Panc1 (cell line): ENCODE measurements at regions not wholly inside any gene's neighbourhood (a gene's known extent, or its start where the extent isn't known, plus 50 kb on each side); places are given as distances from the start of the nearest gene placed in this dataset.

Experiments used
- ATAC-seq: fragments of 200-7000 bp; cut with Tn5 transposase; 2 replicates; pipeline ENCODE4 v1.9.1; 2020; ENCODE audit warnings: mild to moderate bottlenecking, moderate library complexity
- BruUV-seq: library from RNA; stranded (reverse); fragments of 400-500 nt; replicated peaks from 2 replicates; lab custom pipeline; 2021; lab: Mats Ljungman, UMichigan
- CTCF ChIA-PET: fragments of 300-600 bp; sonication (Branson Sonifier 250); formaldehyde crosslinking; loops from one replicate; lab custom pipeline; 2022; ENCODE audit warnings: antibody characterized with exemption; lab: Charles Lee
- POLR2A ChIA-PET: fragments of 300-600 bp; sonication (Branson Sonifier 250); formaldehyde crosslinking; loops from one replicate; lab custom pipeline; 2022; ENCODE audit warnings: antibody characterized with exemption; lab: Charles Lee
- DNase-seq: peaks from one replicate; pipeline ENCODE4 v3.0.0-alpha.2; 2010; ENCODE audit warnings: low read depth, low spot score
- H3K27ac ChIP-seq: 2 replicates; pipeline ENCODE4 v1.5.1; 2011; ENCODE audit warnings: mild to moderate bottlenecking, low read length, inconsistent platforms
- H3K27me3 ChIP-seq: fragments of 200-500 bp; sonication (Bioruptor generic); 2 replicates; pipeline ENCODE4 v1.6.0; 2014; ENCODE audit warnings: low read length, inconsistent platforms; ENCODE audit not compliant: control insufficient read depth, insufficient read depth
- H3K36me3 ChIP-seq: fragments of 200-500 bp; sonication (Bioruptor generic); 2 replicates; pipeline ENCODE4 v1.5.1; 2014; ENCODE audit warnings: inconsistent platforms, mild to moderate bottlenecking, low read length, moderate library complexity; ENCODE audit not compliant: control insufficient read depth, insufficient read depth
- H3K4me1 ChIP-seq: 2 replicates; pipeline ENCODE4 v1.5.1; 2011; ENCODE audit warnings: inconsistent platforms, mild to moderate bottlenecking, low read length, moderate library complexity; ENCODE audit not compliant: control insufficient read depth, insufficient read depth
- H3K4me3 ChIP-seq, 2 experiments: 2 replicates each; pipeline ENCODE4 v1.5.1; 2011 to 2012; ENCODE audit warnings: low read depth in 2 of 2, low read length in 2 of 2, mild to moderate bottlenecking in 2 of 2, inconsistent platforms in 1 of 2, moderate library complexity in 1 of 2
- H3K9me3 ChIP-seq: fragments of 200-500 bp; sonication (Bioruptor generic); 2 replicates; pipeline ENCODE4 v1.5.1; 2014; ENCODE audit warnings: low read depth, mild to moderate bottlenecking, inconsistent platforms, low read length, moderate library complexity; ENCODE audit not compliant: control insufficient read depth, insufficient read depth
- POLR2AphosphoS5 ChIP-seq: IDR thresholded peaks from 2 replicates; pipeline ENCODE4 v1.6.1; 2012; ENCODE audit warnings: mild to moderate bottlenecking, low read depth, low read length, moderate library complexity
- SIN3A ChIP-seq: IDR thresholded peaks from 2 replicates; pipeline ENCODE4 v1.6.1; 2012; ENCODE audit warnings: low read depth, mild to moderate bottlenecking, low read length, moderate library complexity, borderline replicate concordance; ENCODE audit not compliant: insufficient read depth
- TCF7L2 ChIP-seq: IDR thresholded peaks from 2 replicates; pipeline ENCODE4 v1.6.1; 2011; ENCODE audit warnings: mild to moderate bottlenecking, low read depth, low read length, inconsistent platforms
- in situ Hi-C: cut with HindIII; loops from 2 replicates; pipeline ENCODE4 v1.10.0; 2016; ENCODE audit warnings: low sequenced_read_pairs, low pct_unique_long_range_greater_than_20kb
- intact Hi-C: fragments of 100-400 bp; cut with micrococcal nuclease; formaldehyde crosslinking; loops from one replicate; pipeline ENCODE4 v1.10.0; 2022; ENCODE audit not compliant: unreplicated experiment
- TF ChIP-seq, protein P1 (sequence below): fragments of 450-650 bp; IDR thresholded peaks from 2 replicates; pipeline ENCODE4 v1.5.1; 2017; ENCODE audit warnings: mild to moderate bottlenecking
- TF ChIP-seq, protein P2 (sequence below), 2 experiments: IDR thresholded peaks; 2 replicates each; pipeline ENCODE4 v1.6.1; 2011 to 2012; ENCODE audit warnings: low read depth in 2 of 2, control low read depth in 1 of 2, low read length in 1 of 2, mild to moderate bottlenecking in 1 of 2, moderate library complexity in 1 of 2; ENCODE audit not compliant: insufficient read depth in 1 of 2

DNA sequence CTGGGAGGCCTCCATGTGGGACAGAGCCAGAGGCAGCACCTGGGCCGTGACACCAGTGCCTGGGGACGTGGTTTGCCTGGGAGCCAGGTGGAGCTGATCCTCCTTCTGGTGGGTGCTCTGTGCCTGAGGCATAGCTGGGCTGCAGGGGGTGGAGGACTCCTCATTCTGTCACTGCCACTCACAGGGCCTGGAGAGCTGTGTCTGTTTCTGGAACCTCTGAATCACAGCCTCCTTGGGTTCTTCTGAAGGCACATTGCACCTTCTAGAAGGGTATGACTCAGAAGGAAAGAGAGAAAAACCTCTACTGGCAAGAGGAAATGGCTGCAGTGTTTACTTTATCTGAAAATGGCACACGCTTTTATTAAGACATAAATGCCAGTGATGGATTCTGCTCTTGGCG lies 659.8 kb downstream of the VRK1 start:
- in situ Hi-C loops: no loop called here
- no peak for DNase-seq
- intact Hi-C loops: no loop called here
- Histone ChIP-seq H3K9me3 (no peaks in the 10 kb centered on the region), H3K4me1 (no peaks in the 10 kb centered on the region), H3K36me3 (no peaks in the 10 kb centered on the region), H3K27me3 (no peaks in the 10 kb centered on the region), H3K27ac (no peak overlapping the region), H3K4me3 (no peak overlapping the region)
- no peak for TF ChIP-seq POLR2AphosphoS5
- TF ChIP-seq TCF7L2: no peak
- TF ChIP-seq, protein P1, sequence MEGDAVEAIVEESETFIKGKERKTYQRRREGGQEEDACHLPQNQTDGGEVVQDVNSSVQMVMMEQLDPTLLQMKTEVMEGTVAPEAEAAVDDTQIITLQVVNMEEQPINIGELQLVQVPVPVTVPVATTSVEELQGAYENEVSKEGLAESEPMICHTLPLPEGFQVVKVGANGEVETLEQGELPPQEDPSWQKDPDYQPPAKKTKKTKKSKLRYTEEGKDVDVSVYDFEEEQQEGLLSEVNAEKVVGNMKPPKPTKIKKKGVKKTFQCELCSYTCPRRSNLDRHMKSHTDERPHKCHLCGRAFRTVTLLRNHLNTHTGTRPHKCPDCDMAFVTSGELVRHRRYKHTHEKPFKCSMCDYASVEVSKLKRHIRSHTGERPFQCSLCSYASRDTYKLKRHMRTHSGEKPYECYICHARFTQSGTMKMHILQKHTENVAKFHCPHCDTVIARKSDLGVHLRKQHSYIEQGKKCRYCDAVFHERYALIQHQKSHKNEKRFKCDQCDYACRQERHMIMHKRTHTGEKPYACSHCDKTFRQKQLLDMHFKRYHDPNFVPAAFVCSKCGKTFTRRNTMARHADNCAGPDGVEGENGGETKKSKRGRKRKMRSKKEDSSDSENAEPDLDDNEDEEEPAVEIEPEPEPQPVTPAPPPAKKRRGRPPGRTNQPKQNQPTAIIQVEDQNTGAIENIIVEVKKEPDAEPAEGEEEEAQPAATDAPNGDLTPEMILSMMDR: no peak
- no peak for TF ChIP-seq SIN3A
- TF ChIP-seq, protein P2, sequence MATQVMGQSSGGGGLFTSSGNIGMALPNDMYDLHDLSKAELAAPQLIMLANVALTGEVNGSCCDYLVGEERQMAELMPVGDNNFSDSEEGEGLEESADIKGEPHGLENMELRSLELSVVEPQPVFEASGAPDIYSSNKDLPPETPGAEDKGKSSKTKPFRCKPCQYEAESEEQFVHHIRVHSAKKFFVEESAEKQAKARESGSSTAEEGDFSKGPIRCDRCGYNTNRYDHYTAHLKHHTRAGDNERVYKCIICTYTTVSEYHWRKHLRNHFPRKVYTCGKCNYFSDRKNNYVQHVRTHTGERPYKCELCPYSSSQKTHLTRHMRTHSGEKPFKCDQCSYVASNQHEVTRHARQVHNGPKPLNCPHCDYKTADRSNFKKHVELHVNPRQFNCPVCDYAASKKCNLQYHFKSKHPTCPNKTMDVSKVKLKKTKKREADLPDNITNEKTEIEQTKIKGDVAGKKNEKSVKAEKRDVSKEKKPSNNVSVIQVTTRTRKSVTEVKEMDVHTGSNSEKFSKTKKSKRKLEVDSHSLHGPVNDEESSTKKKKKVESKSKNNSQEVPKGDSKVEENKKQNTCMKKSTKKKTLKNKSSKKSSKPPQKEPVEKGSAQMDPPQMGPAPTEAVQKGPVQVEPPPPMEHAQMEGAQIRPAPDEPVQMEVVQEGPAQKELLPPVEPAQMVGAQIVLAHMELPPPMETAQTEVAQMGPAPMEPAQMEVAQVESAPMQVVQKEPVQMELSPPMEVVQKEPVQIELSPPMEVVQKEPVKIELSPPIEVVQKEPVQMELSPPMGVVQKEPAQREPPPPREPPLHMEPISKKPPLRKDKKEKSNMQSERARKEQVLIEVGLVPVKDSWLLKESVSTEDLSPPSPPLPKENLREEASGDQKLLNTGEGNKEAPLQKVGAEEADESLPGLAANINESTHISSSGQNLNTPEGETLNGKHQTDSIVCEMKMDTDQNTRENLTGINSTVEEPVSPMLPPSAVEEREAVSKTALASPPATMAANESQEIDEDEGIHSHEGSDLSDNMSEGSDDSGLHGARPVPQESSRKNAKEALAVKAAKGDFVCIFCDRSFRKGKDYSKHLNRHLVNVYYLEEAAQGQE (IDR thresholded peaks at IDR 0.05; ENCODE audit: insufficient read depth in 1 of 2, low read depth in 2 of 2, low read length in 1 of 2): no peak
- BruUV-seq: no TSS peak
- ChIA-PET CTCF (no interaction called here), POLR2A (no interaction called here)
- no peak for ATAC-seq

DNA sequence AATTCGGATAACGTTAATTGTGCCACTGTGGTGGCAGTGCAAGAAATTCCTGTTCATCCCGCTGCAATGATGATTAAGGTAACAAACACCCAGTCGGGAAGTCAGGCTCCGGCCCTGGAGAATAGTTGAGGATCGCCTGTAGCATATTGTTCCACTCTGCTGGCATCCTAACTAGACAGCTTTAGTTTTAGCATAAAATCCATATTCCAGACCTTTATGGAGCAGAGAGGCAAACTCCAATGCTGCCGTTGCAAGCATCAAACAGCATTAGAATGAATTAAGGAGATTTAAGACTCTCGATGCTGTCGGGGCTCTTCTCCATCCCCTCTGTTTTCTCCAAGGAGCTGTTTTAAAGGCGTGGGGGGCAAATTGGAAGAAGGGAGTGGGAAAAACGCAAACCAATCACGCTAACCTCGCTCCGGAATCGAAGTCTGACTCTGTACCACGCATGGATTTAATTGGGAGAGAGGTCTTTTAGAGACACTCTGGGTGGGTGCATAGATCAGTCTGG lies 660.4 kb downstream of the VRK1 start:
- BruUV-seq: no TSS peak
- intact Hi-C loops (no loop called here), in situ Hi-C loops (no loop called here)
- Histone ChIP-seq H3K4me3 (no peak overlapping the region), H3K27ac (no peak overlapping the region), H3K4me1 (no peaks in the 10 kb centered on the region), H3K27me3 (no peaks in the 10 kb centered on the region), H3K36me3 (no peaks in the 10 kb centered on the region), H3K9me3 (no peaks in the 10 kb centered on the region)
- TF ChIP-seq POLR2AphosphoS5 (no peak), SIN3A (no peak), TCF7L2 (no peak)
- TF ChIP-seq, protein P1: no peak
- TF ChIP-seq, protein P2 (IDR thresholded peaks at IDR 0.05; ENCODE audit: insufficient read depth in 1 of 2, low read depth in 2 of 2, low read length in 1 of 2): no peak
- ChIA-PET CTCF (no interaction called here), POLR2A (no interaction called here)
- no peak for DNase-seq
- ATAC-seq: no peak
